RWPE2 (cell line): ENCODE measurements at regions not wholly inside any gene's neighbourhood (a gene's known extent, or its start where the extent isn't known, plus 50 kb on each side); places are given as distances from the start of the nearest gene placed in this dataset.
"Not testable (repeated sequence)": the region's sequence is repeated elsewhere in the genome, so short reads cannot be mapped to it uniquely, and the experiment has no call there.

Experiments
- ATAC-seq: fragments of 200-7000 bp; cut with Tn5 transposase; 3 replicates; pipeline ENCODE4 v1.9.1; 2021; ENCODE audit warnings: low read depth
- DNase-seq: peaks from one replicate; pipeline ENCODE4 v3.0.0-alpha.2; 2020; ENCODE audit warnings: low spot score
- H3K27ac ChIP-seq: fragments of 450-650 bp; 2 replicates; pipeline ENCODE4 v1.5.1; 2017; ENCODE audit warnings: mild to moderate bottlenecking; ENCODE audit not compliant: poor library complexity, severe bottlenecking
- H3K27me3 ChIP-seq: fragments of 250-450 bp; sonication (Bioruptor Pico); 2 replicates; pipeline ENCODE4 v1.5.1; 2021; ENCODE audit warnings: mild to moderate bottlenecking, moderate library complexity; ENCODE audit not compliant: insufficient read depth, poor library complexity, severe bottlenecking
- H3K36me3 ChIP-seq: fragments of 250-450 bp; sonication (Bioruptor Pico); 2 replicates; pipeline ENCODE4 v1.5.1; 2020; ENCODE audit warnings: low read depth, mild to moderate bottlenecking, moderate library complexity
- H3K4me1 ChIP-seq: fragments of 250-450 bp; sonication (Bioruptor Pico); 2 replicates; pipeline ENCODE4 v1.5.1; 2021; ENCODE audit warnings: mild to moderate bottlenecking, moderate library complexity; ENCODE audit not compliant: insufficient read depth, poor library complexity, severe bottlenecking
- H3K4me3 ChIP-seq: fragments of 250-450 bp; sonication (Bioruptor Pico); 2 replicates; pipeline ENCODE4 v1.5.1; 2021; ENCODE audit warnings: mild to moderate bottlenecking, moderate library complexity; ENCODE audit not compliant: severe bottlenecking
- H3K9me3 ChIP-seq: fragments of 250-450 bp; sonication (Bioruptor Pico); 2 replicates; pipeline ENCODE4 v1.5.1; 2021; ENCODE audit warnings: mild to moderate bottlenecking, moderate library complexity; ENCODE audit not compliant: severe bottlenecking
- CTCF ChIP-seq: fragments of 450-650 bp; IDR thresholded peaks from one replicate; pipeline ENCODE4 v1.5.1; 2017; ENCODE audit warnings: mild to moderate bottlenecking, moderate library complexity; ENCODE audit not compliant: poor library complexity, severe bottlenecking

- TF ChIP-seq CTCF, result no peak
- Histone ChIP-seq H3K27me3 (no peaks in the 10 kb centered on the region), H3K9me3 (no peaks in the 10 kb centered on the region), H3K4me1 (no peaks in the 10 kb centered on the region), H3K4me3 (no peak overlapping the region), H3K36me3 (no peaks in the 10 kb centered on the region), H3K27ac (no peak overlapping the region)
- DNase-seq (no peak), ATAC-seq (no peak)
Measured at GRCh38 chr11:39363571-39363970, 2095.9 kb downstream of the LRRC4C start.

GRCh38 chr11:39361557-39361956 is 2097.9 kb downstream of the LRRC4C start:
- Histone ChIP-seq H3K27ac (no peak overlapping the region), H3K9me3 (no peaks in the 10 kb centered on the region), H3K4me3 (no peak overlapping the region), H3K36me3 (no peaks in the 10 kb centered on the region), H3K4me1 (no peaks in the 10 kb centered on the region), H3K27me3 (no peaks in the 10 kb centered on the region)
- no peak for ATAC-seq
- DNase-seq, result no peak
- TF ChIP-seq CTCF, result no peak

GRCh38 chr11:39345834-39346442 is 2113.5 kb downstream of the LRRC4C start:
- Histone ChIP-seq H3K4me1 (no peaks in the 10 kb centered on the region), H3K4me3 (no peak overlapping the region), H3K9me3 (no peaks in the 10 kb centered on the region), H3K36me3 (no peaks in the 10 kb centered on the region), H3K27me3 (no peaks in the 10 kb centered on the region), H3K27ac (no peak overlapping the region)
- no peak for DNase-seq
- TF ChIP-seq CTCF, result no peak
- no peak for ATAC-seq

GRCh38 chr11:39341461-39341860 is 2118.0 kb downstream of the LRRC4C start:
- Histone ChIP-seq H3K9me3 (no peaks in the 10 kb centered on the region), H3K27me3 (peaks cover 3% of the 10 kb centered on the region), H3K4me1 (no peaks in the 10 kb centered on the region), H3K4me3 (no peak overlapping the region), H3K27ac (no peak overlapping the region), H3K36me3 (no peaks in the 10 kb centered on the region)
- TF ChIP-seq CTCF, result no peak
- DNase-seq (no peak), ATAC-seq (no peak)

- DNase-seq, H3K27ac ChIP-seq, H3K4me3 ChIP-seq, ATAC-seq, H3K36me3 ChIP-seq, H3K9me3 ChIP-seq, H3K4me1 ChIP-seq, H3K27me3 ChIP-seq: not testable (repeated sequence)
Measured at GRCh38 chr11:39333006-39333405, 2126.4 kb downstream of the LRRC4C start.
